H1 (cell line): ENCODE measurements at regions not wholly inside any gene's neighbourhood (a gene's known extent, or its start where the extent isn't known, plus 50 kb on each side); places are given as distances from the start of the nearest gene placed in this dataset.

ENCODE experiments used
- CTCF ChIA-PET: fragments of 300-600 bp; sonication (Branson Sonifier 250); formaldehyde crosslinking; loops from one replicate; lab custom pipeline; 2021; ENCODE audit not compliant: partially characterized antibody; lab: Charles Lee
- POLR2A ChIA-PET: fragments of 300-600 bp; sonication (Branson Sonifier 250); formaldehyde crosslinking; loops from one replicate; lab custom pipeline; 2021; ENCODE audit warnings: inconsistent platforms; ENCODE audit not compliant: partially characterized antibody; lab: Charles Lee
- DNase-seq, 2 experiments: peaks; one replicate each; pipeline versions ENCODE4 v3.0.0 to v3.0.0-alpha.2; 2010 to 2022; ENCODE audit warnings: low spot score in 2 of 2, low read depth in 1 of 2, mixed read lengths in 1 of 2
- FAIRE-seq: peaks from 2 replicates; lab custom pipeline; 2011; peaks lifted over from hg19 to GRCh38; lab: Jason Lieb, UNC
- H2AFZ ChIP-seq: 2 replicates; pipeline ENCODE4 v1.8.1; 2012; ENCODE audit warnings: low read length, inconsistent platforms
- H2AK5ac ChIP-seq: 2 replicates; pipeline ENCODE4 v1.6.1; 2013; ENCODE audit warnings: low read depth, low read length
- H2BK120ac ChIP-seq: replicated peaks from 2 replicates; pipeline ENCODE3; 2013; ENCODE audit warnings: low read depth, low read length, inconsistent platforms
- H2BK12ac ChIP-seq: 2 replicates; pipeline ENCODE4 v1.6.1; 2013; ENCODE audit warnings: low read depth, low read length
- H2BK15ac ChIP-seq: 2 replicates; pipeline ENCODE4 v1.6.1; 2013; ENCODE audit warnings: low read length
- H2BK20ac ChIP-seq: 2 replicates; pipeline ENCODE4 v1.6.1; 2013; ENCODE audit warnings: low read length
- H2BK5ac ChIP-seq: 2 replicates; pipeline ENCODE4 v1.6.1; 2013; ENCODE audit warnings: low read depth, low read length
- H3K14ac ChIP-seq: 2 replicates; pipeline ENCODE4 v1.6.1; 2013; ENCODE audit warnings: inconsistent platforms; ENCODE audit not compliant: insufficient read length
- H3K18ac ChIP-seq: 2 replicates; pipeline ENCODE4 v1.6.1; 2013; ENCODE audit warnings: low read length; ENCODE audit errors: extremely low read depth
- H3K23ac ChIP-seq: 2 replicates; pipeline ENCODE4 v1.6.1; 2013; ENCODE audit warnings: inconsistent platforms; ENCODE audit not compliant: insufficient read length
- H3K23me2 ChIP-seq: 2 replicates; pipeline ENCODE4 v1.6.1; 2013; ENCODE audit warnings: low read depth, low read length
- H3K27ac ChIP-seq: 2 replicates; pipeline ENCODE4 v1.6.1; 2011; ENCODE audit warnings: low read depth, low read length, inconsistent platforms
- H3K27me3 ChIP-seq, 4 experiments: replicated peaks in 1 of 4; 1 replicate in 1 of 4; 2 replicates in 3 of 4; pipeline versions ENCODE4 v1.6.1 to v1.8.1; 2011 to 2013; ENCODE audit warnings: low read length in 3 of 4, mild to moderate bottlenecking in 3 of 4, inconsistent platforms in 2 of 4, mixed read lengths in 2 of 4, moderate library complexity in 1 of 4; ENCODE audit not compliant: control insufficient read depth in 3 of 4, insufficient read depth in 3 of 4; ENCODE audit errors: extremely low read depth in 1 of 4
- H3K36me3 ChIP-seq, 4 experiments: 2 replicates each; pipeline versions ENCODE4 v1.6.1 to v1.8.1; 2011 to 2013; ENCODE audit warnings: mild to moderate bottlenecking in 4 of 4, low read length in 3 of 4, moderate library complexity in 2 of 4, control low read depth in 1 of 4, inconsistent platforms in 1 of 4; ENCODE audit not compliant: insufficient read depth in 4 of 4, control insufficient read depth in 2 of 4
- H3K4ac ChIP-seq: replicated peaks from 2 replicates; pipeline ENCODE3; 2013; ENCODE audit warnings: low read length, low read depth, mixed read lengths, inconsistent platforms; ENCODE audit not compliant: insufficient read length
- H3K4me1 ChIP-seq, 4 experiments: replicated peaks in 1 of 4; 1 replicate in 1 of 4; 2 replicates in 3 of 4; pipeline versions ENCODE4 v1.6.1 to v1.8.1; 2011 to 2013; ENCODE audit warnings: low read length in 3 of 4, inconsistent platforms in 2 of 4, mixed read lengths in 1 of 4; ENCODE audit not compliant: insufficient read depth in 4 of 4, control insufficient read depth in 3 of 4
- H3K4me2 ChIP-seq, 2 experiments: 2 replicates each; pipeline versions ENCODE4 v1.6.1 to v1.8.1; 2011 to 2013; ENCODE audit warnings: low read depth in 2 of 2, low read length in 2 of 2, control low read depth in 1 of 2, inconsistent platforms in 1 of 2, mild to moderate bottlenecking in 1 of 2; ENCODE audit not compliant: insufficient read depth in 1 of 2
- H3K4me3 ChIP-seq, 4 experiments: fragments of 200-600, 300-600 bp in 1 of 4; sonication (generic), shearing (Covaris generic), sonication (Bioruptor Twin) in 1 of 4; 2 replicates each; pipeline versions ENCODE4 v1.5.1 to v1.8.1; 2011 to 2016; ENCODE audit warnings: low read length in 4 of 4, low read depth in 3 of 4, control low read depth in 2 of 4, inconsistent platforms in 2 of 4, mild to moderate bottlenecking in 2 of 4, mixed read lengths in 1 of 4, moderate library complexity in 1 of 4; ENCODE audit not compliant: insufficient read depth in 2 of 4; ENCODE audit errors: extremely low read depth in 1 of 4
- H3K56ac ChIP-seq: replicated peaks from 2 replicates; pipeline ENCODE3; 2013; ENCODE audit warnings: low read depth, mild to moderate bottlenecking, mixed read lengths, low read length, inconsistent platforms; ENCODE audit not compliant: insufficient read length
- H3K79me1 ChIP-seq: 2 replicates; pipeline ENCODE4 v1.6.1; 2013; ENCODE audit warnings: low read depth, low read length, control low read depth
- H3K79me2 ChIP-seq, 2 experiments: 2 replicates each; pipeline versions ENCODE4 v1.6.1 to v1.8.1; 2012 to 2013; ENCODE audit warnings: low read length in 2 of 2, mild to moderate bottlenecking in 2 of 2, inconsistent platforms in 1 of 2; ENCODE audit not compliant: insufficient read depth in 2 of 2, control insufficient read depth in 1 of 2
- H3K9ac ChIP-seq, 4 experiments: replicated peaks in 1 of 4; 1 replicate in 1 of 4; 2 replicates in 3 of 4; pipeline versions ENCODE4 v1.6.1 to v1.8.1; 2011 to 2013; ENCODE audit warnings: low read depth in 3 of 4, low read length in 3 of 4, control low read depth in 2 of 4, mild to moderate bottlenecking in 2 of 4, moderate library complexity in 2 of 4, inconsistent platforms in 1 of 4; ENCODE audit errors: extremely low read depth in 1 of 4
- H3K9me3 ChIP-seq, 2 experiments: 2 replicates each; pipeline versions ENCODE4 v1.6.1 to v1.8.1; 2012 to 2013; ENCODE audit warnings: mild to moderate bottlenecking in 2 of 2, moderate library complexity in 2 of 2, control low read depth in 1 of 2, inconsistent platforms in 1 of 2, low read depth in 1 of 2, low read length in 1 of 2, mixed read lengths in 1 of 2; ENCODE audit not compliant: insufficient read depth in 2 of 2
- H4K20me1 ChIP-seq, 2 experiments: replicated peaks in 1 of 2; 2 replicates each; pipeline versions ENCODE3 to v1.8.1; 2011 to 2013; ENCODE audit warnings: inconsistent platforms in 2 of 2, low read length in 2 of 2, mild to moderate bottlenecking in 1 of 2; ENCODE audit not compliant: insufficient read depth in 2 of 2, control insufficient read depth in 1 of 2
- H4K5ac ChIP-seq: 2 replicates; pipeline ENCODE4 v1.6.1; 2013; ENCODE audit warnings: low read length, low read depth, mixed read lengths, inconsistent platforms; ENCODE audit not compliant: insufficient read length
- H4K8ac ChIP-seq: 2 replicates; pipeline ENCODE4 v1.8.0; 2013; ENCODE audit warnings: mild to moderate bottlenecking, moderate library complexity, low read length, inconsistent platforms; ENCODE audit not compliant: insufficient read depth; ENCODE audit errors: extremely low read depth
- H4K91ac ChIP-seq: replicated peaks from 2 replicates; pipeline ENCODE3; 2013; ENCODE audit warnings: low read length, mixed read lengths, inconsistent platforms; ENCODE audit not compliant: insufficient read length
- ATF3 ChIP-seq: IDR thresholded peaks from 2 replicates; pipeline ENCODE4 v1.6.1; 2011; ENCODE audit warnings: low read depth, mild to moderate bottlenecking, low read length; ENCODE audit not compliant: insufficient read depth
- CHD1 ChIP-seq: IDR thresholded peaks from 2 replicates; pipeline ENCODE4 v1.6.1; 2012; ENCODE audit warnings: low read depth, low read length, improper control_type of control experiment
- EZH2 ChIP-seq: fragments of 200-600 bp; sonication (generic); IDR thresholded peaks from 2 replicates; pipeline ENCODE4 v1.7.1; 2012; ENCODE audit warnings: low read depth, mild to moderate bottlenecking, moderate library complexity, low read length, inconsistent platforms; ENCODE audit not compliant: severe bottlenecking
- WGBS, 2 experiments: shearing (Covaris generic) in 1 of 2; methylation state at CpG; one replicate each; pipeline versions ENCODE4 v1.1.6 to v1.1.7; 2013 to 2015; ENCODE audit warnings: low lambda C conversion rate in 2 of 2, mixed read lengths in 2 of 2, inconsistent platforms in 1 of 2, low coverage in 1 of 2, missing lambda C conversion rate in 1 of 2; ENCODE audit not compliant: insufficient replicate concordance in 2 of 2, insufficient coverage in 1 of 2, insufficient read length in 1 of 2; ENCODE audit errors: extremely low coverage in 1 of 2, missing lambda C conversion rate in 1 of 2; 5-methylcytosine and 5-hydroxymethylcytosine counted together

- H4K20me1 ChIP-seq, result no peaks in the 10 kb centered on the region
- H3K4me3 ChIP-seq, result no peak overlapping the region
- no peak overlapping the region for H2BK20ac ChIP-seq
- H3K27me3 ChIP-seq, result no peaks in the 10 kb centered on the region
- FAIRE-seq (no peak), DNase-seq (no peak)
- H3K18ac ChIP-seq, result no peak overlapping the region
- H3K79me2 ChIP-seq, result no peaks in the 10 kb centered on the region
- H4K8ac ChIP-seq, result no peak overlapping the region
- H3K9ac ChIP-seq, result no peak overlapping the region
- no peak overlapping the region for H3K23ac ChIP-seq
- POLR2A ChIA-PET, result no interaction called here
- H2BK12ac ChIP-seq, result no peak overlapping the region
- no peak overlapping the region for H2AK5ac ChIP-seq
- no peak overlapping the region for H2BK5ac ChIP-seq
- H4K5ac ChIP-seq, result no peak overlapping the region
- CTCF ChIA-PET, result interaction anchor here (1.1 kb wide), 1 partner anchor 87 kb away, joined by 4 read pairs; no protein-coding TSS in a partner anchor
- H4K91ac ChIP-seq, result no peak overlapping the region
- no peak overlapping the region for H3K14ac ChIP-seq
- H3K36me3 ChIP-seq, result no peaks in the 10 kb centered on the region
- no peaks in the 10 kb centered on the region for H3K79me1 ChIP-seq
- no peaks in the 10 kb centered on the region for H3K23me2 ChIP-seq
- no peak overlapping the region for H3K27ac ChIP-seq
- no peak overlapping the region for H3K56ac ChIP-seq
- TF ChIP-seq CHD1, result no peak
- no peak for TF ChIP-seq EZH2
- TF ChIP-seq ATF3, result no peak
- H3K4me2 ChIP-seq, result no peak overlapping the region
- H2BK15ac ChIP-seq, result no peak overlapping the region
- no peak overlapping the region for H2AFZ ChIP-seq
- no peak overlapping the region for H3K4ac ChIP-seq
- no peaks in the 10 kb centered on the region for H3K9me3 ChIP-seq
- H2BK120ac ChIP-seq, result no peak overlapping the region
- WGBS, 2 experiments, result 83% methylated on average over 2 of the region's 2 CpGs; no CpG with 5 or more reads in 1 of the 2 experiments
- no peaks in the 10 kb centered on the region for H3K4me1 ChIP-seq
Measured at GRCh38 chr18:42683094-42683493, 432.4 kb downstream of the RIT2 start.
